Spleen (tissue), 7 donors: ENCODE measurements at regions not wholly inside any gene's neighbourhood (a gene's known extent, or its start where the extent isn't known, plus 50 kb on each side); places are given as distances from the start of the nearest gene placed in this dataset.

Experiments
- CTCF ChIP-seq, 11 experiments: fragments of 200-600 bp in 7 of 11; fragments of 450-650 bp in 4 of 11; sonication (generic) in 4 of 11; IDR thresholded peaks in 8 of 11; conservative IDR thresholded peaks in 3 of 11; 1 replicate in 7 of 11; 2 replicates in 4 of 11; pipeline versions ENCODE4 v1.4.0 to v1.8.0; 2016 to 2021; ENCODE audit warnings: antibody characterized with exemption in 11 of 11, inconsistent platforms in 4 of 11, mild to moderate bottlenecking in 1 of 11
- POLR2A ChIP-seq, 3 donors: fragments of 450-650 bp; IDR thresholded peaks; one replicate each; pipeline ENCODE4 v1.5.1; 2017; ENCODE audit warnings: antibody characterized with exemption in 3 of 3, mild to moderate bottlenecking in 1 of 3
- POLR2AphosphoS5 ChIP-seq, 3 donors: sonication (generic); formaldehyde crosslinking; IDR thresholded peaks; one replicate each; pipeline ENCODE4 v1.5.1; 2017; ENCODE audit warnings: antibody characterized with exemption in 3 of 3
- donor health status: DM: no; HTN: no; CAD: no; lungs with moderate emphysema.
- donor health status: DM: no; HTN: no; CAD: no.
- donor health status: DM: no; HTN: no; CAD: no.

- TF ChIP-seq CTCF (IDR thresholded peaks at IDR 0.05 in 8 of 11, conservative IDR thresholded peaks at IDR 0.05 in 3 of 11): no peak
- TF ChIP-seq POLR2AphosphoS5 (IDR thresholded peaks at IDR 0.05): no peak
- TF ChIP-seq POLR2A (IDR thresholded peaks at IDR 0.05): no peak
Observed at GRCh38 chrX:45584717-45585116, 384.0 kb upstream of the DIPK2B start.
